ENCODE measurements at regions not wholly inside any gene's neighbourhood (a gene's known extent, or its start where the extent isn't known, plus 50 kb on each side); places are given as distances from the start of the nearest gene placed in this dataset.
"Not testable (repeated sequence)": the region's sequence is repeated elsewhere in the genome, so short reads cannot be mapped to it uniquely, and the experiment has no call there.

DNA sequence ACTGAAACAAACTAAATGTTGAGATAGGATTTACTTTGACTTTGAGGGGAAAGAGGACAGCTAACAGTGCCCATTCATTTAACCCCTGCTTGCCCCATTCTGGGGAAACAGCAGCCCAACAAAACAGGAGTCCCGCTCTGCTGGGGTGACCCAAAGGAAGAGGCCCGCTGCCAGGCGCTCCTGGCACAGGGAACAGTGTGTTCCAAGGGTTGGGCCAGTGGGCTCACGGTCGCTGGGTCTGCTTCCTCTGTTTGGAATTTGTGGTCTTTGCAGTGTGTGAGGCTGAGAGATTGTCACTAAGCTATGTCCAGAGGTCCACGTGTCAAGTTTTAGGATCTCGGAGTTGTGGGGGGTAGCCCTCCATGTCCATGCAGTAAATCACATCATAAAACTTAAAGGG is 250.4 kb upstream of the C2CD4B start:
- DNase-seq, result no peak
- Histone ChIP-seq H3K4me1 (peaks cover 0 to 18% (median 14%) of the 10 kb centered on the region in 4 donors), H3K27me3 (no peaks in the 10 kb centered on the region), H3K4me3 (no peak overlapping the region), H3K36me3 (no peaks in the 10 kb centered on the region), H3K27ac (no peak overlapping the region), H3K9me3 (no peaks in the 10 kb centered on the region)
- WGBS, 5 donors, result 88 to 95% (median 91%) methylated on average over 7 of the region's 7 CpGs
- intact Hi-C loops (cut with DNase I; ENCODE audit: low total_unique reads), result no loop called here
- TF ChIP-seq, protein P1, sequence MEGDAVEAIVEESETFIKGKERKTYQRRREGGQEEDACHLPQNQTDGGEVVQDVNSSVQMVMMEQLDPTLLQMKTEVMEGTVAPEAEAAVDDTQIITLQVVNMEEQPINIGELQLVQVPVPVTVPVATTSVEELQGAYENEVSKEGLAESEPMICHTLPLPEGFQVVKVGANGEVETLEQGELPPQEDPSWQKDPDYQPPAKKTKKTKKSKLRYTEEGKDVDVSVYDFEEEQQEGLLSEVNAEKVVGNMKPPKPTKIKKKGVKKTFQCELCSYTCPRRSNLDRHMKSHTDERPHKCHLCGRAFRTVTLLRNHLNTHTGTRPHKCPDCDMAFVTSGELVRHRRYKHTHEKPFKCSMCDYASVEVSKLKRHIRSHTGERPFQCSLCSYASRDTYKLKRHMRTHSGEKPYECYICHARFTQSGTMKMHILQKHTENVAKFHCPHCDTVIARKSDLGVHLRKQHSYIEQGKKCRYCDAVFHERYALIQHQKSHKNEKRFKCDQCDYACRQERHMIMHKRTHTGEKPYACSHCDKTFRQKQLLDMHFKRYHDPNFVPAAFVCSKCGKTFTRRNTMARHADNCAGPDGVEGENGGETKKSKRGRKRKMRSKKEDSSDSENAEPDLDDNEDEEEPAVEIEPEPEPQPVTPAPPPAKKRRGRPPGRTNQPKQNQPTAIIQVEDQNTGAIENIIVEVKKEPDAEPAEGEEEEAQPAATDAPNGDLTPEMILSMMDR (IDR thresholded peaks at IDR 0.05), result no peak
- TF ChIP-seq POLR2AphosphoS5 (IDR thresholded peaks at IDR 0.05) (no peak), POLR2A (IDR thresholded peaks at IDR 0.05) (no peak), EP300 (IDR thresholded peaks at IDR 0.05) (no peak)

DNA sequence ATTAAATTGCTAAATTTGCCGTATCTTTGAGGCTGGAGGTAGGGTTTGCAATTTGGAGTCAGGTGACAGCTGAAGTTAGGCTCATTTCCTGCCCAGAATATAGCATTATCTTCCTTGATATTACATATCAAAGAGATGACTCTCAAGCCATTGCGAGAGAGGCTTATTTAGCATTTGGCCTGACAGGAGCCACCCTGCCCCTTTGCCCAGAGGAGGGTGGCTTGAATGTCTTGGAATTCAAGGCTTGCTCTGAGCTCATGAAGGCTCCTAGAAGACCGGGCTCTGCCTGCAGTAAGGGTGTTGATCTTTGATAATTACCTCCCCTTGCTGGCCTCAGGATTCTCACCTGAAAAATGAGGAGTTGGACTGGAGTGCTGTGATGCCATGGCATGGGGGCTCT is 251.4 kb upstream of the C2CD4B start:
- Histone ChIP-seq H3K4me3 (no peak overlapping the region), H3K27ac (no peak overlapping the region), H3K4me1 (peaks cover 0 to 18% (median 14%) of the 10 kb centered on the region in 4 donors), H3K27me3 (no peaks in the 10 kb centered on the region), H3K36me3 (no peaks in the 10 kb centered on the region), H3K9me3 (no peaks in the 10 kb centered on the region)
- WGBS, 5 donors, result 85 to 92% (median 90%) methylated on average over 3 of the region's 3 CpGs
- DNase-seq, result no peak
- TF ChIP-seq POLR2AphosphoS5 (IDR thresholded peaks at IDR 0.05) (no peak), EP300 (IDR thresholded peaks at IDR 0.05) (no peak), POLR2A (IDR thresholded peaks at IDR 0.05) (no peak)
- TF ChIP-seq, protein P1 (IDR thresholded peaks at IDR 0.05), result no peak
- intact Hi-C loops (cut with DNase I; ENCODE audit: low total_unique reads), result no loop called here

DNA sequence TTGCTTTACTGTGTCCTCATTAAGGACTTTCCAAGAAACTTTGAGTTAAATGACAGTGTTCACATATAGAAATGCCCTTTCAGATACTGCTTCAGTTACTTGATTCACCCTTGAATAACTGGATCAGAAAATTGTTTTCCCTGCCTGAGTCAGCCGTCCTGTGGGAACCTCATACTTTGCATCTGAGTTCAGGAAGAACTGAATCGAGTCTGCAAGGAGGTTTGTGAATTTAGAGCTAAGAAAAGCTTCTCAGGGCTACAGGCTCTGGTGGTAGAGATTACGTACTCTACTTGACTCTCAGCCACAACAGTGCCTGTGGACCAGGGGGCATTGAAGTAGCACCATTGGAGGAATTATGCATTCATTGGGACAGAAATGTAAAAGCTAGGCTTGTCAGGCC is 252.4 kb upstream of the C2CD4B start:
- Histone ChIP-seq H3K27me3 (no peaks in the 10 kb centered on the region), H3K9me3 (no peaks in the 10 kb centered on the region), H3K27ac (no peak overlapping the region), H3K4me3 (no peak overlapping the region), H3K36me3 (no peaks in the 10 kb centered on the region), H3K4me1 (peaks cover 0 to 16% (median 11%) of the 10 kb centered on the region in 4 donors)
- WGBS, 5 donors, result 78 to 90% (median 88%) methylated on average over 3 of the region's 3 CpGs
- TF ChIP-seq, protein P1 (IDR thresholded peaks at IDR 0.05), result no peak
- no peak for TF ChIP-seq POLR2AphosphoS5 (IDR thresholded peaks at IDR 0.05)
- no peak for TF ChIP-seq EP300 (IDR thresholded peaks at IDR 0.05)
- TF ChIP-seq POLR2A (IDR thresholded peaks at IDR 0.05), result no peak
- no peak for DNase-seq
- intact Hi-C loops (cut with DNase I; ENCODE audit: low total_unique reads), result no loop called here

DNA sequence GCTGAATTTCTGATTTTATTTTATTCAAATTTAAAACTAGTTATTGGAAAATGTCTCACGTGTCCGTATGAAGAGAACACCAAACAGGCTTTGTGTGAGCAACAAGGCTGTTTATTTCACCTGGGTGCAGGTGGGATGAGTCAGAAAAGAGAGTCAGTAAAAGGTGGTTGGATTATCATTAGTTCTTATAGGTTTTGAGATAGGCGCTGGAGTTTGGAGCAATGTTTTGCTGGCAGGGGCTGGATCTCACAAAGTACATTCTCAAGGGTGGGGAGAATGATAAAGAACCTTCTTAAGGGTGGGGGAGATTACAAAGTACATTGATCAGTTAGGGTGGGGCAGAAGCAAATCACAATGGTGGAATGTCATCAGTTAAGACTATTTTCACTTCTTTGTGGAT is 253.4 kb upstream of the C2CD4B start:
- H3K27ac ChIP-seq; H3K27me3 ChIP-seq; H3K4me3 ChIP-seq; DNase-seq; intact Hi-C loops (cut with DNase I; ENCODE audit: low total_unique reads); H3K36me3 ChIP-seq; H3K4me1 ChIP-seq; H3K9me3 ChIP-seq: not testable (repeated sequence)
- WGBS, 5 donors, result 67 to 89% (median 79%) methylated on average over 3 of the region's 3 CpGs

DNA sequence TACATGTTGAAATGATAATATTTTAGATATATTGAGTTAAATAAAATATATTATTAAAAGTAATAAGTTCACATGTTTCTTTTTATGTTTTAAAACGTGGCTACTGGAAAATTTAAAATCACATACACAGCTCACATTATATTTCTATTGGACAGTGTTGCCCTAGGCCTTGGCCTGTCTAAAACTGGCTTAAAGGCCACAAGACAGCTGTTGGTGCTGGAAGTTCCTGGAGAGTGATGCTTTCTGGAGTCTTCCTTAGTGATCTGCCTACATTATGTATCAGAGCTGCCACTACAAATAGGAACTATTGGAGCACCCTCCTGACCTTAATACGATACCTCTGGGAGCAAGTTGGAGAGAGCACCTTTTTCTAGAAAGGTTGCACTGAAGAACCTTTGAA is 254.1 kb upstream of the C2CD4B start:
- H3K36me3 ChIP-seq, result no peaks in the 10 kb centered on the region
- peaks cover 0 to 4% (median 0%) of the 10 kb centered on the region in 4 donors for H3K4me1 ChIP-seq
- H3K27ac ChIP-seq, result no peak overlapping the region
- 73 to 85% (median 82%) methylated on average over 2 of the region's 2 CpGs for WGBS, 5 donors
- intact Hi-C loops (cut with DNase I; ENCODE audit: low total_unique reads), result no loop called here
- H3K9me3 ChIP-seq, result no peaks in the 10 kb centered on the region
- no peak overlapping the region for H3K4me3 ChIP-seq
- TF ChIP-seq POLR2AphosphoS5 (IDR thresholded peaks at IDR 0.05) (no peak), POLR2A (IDR thresholded peaks at IDR 0.05) (no peak), EP300 (IDR thresholded peaks at IDR 0.05) (no peak)
- TF ChIP-seq, protein P1 (IDR thresholded peaks at IDR 0.05), result no peak
- DNase-seq, result no peak
- no peaks in the 10 kb centered on the region for H3K27me3 ChIP-seq

DNA sequence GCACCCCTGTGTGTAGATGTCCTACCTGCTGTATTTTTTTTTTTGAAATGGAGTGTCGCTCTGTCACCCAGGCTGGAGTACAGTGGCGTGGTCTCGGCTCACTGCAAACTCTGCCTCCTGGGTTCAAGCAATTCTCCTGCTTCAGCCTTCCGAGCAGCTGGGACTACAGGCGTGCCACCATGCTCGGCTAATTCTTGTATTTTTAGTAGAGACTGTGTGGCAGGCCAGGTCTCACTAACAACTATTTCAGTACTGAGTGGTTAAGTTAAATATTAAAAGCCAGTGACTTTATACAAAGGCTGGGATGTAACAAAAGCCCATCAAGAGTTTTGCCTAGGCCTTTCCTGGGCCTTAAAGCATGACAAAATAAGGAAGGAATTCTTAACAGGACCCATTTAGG is 255.3 kb upstream of the C2CD4B start:
- H3K27ac ChIP-seq, result not testable (repeated sequence)
- WGBS, 5 donors, result 81 to 90% (median 85%) methylated on average over 6 of the region's 6 CpGs

More for the DNA sequence above, 255.3 kb upstream of the C2CD4B start:
- H3K27me3 ChIP-seq; intact Hi-C loops (cut with DNase I; ENCODE audit: low total_unique reads); H3K4me1 ChIP-seq; H3K9me3 ChIP-seq; H3K4me3 ChIP-seq; H3K36me3 ChIP-seq; DNase-seq: not testable (repeated sequence)
